ENCODE measurements at regions not wholly inside any gene's neighbourhood (a gene's known extent, or its start where the extent isn't known, plus 50 kb on each side); places are given as distances from the start of the nearest gene placed in this dataset.
"Not testable (repeated sequence)": the region's sequence is repeated elsewhere in the genome, so short reads cannot be mapped to it uniquely, and the experiment has no call there.

- Mint-ChIP-seq H3K36me3 (no peaks in the 10 kb centered on the region), H3K9me3 (no peaks in the 10 kb centered on the region), H3K27ac (peak overlapping the region in 1 of 2 donors; percentile 40)
- DNase-seq (ENCODE audit: low spot score in 2 of 2) (no peak), ATAC-seq (no peak)
Observed at GRCh38 chr13:18948012-18948663, 233.5 kb downstream of the TUBA3C start.

GRCh38 chr13:18947376-18947977, 234.1 kb downstream of the TUBA3C start:
- DNase-seq (ENCODE audit: low spot score in 2 of 2), result no peak
- Mint-ChIP-seq H3K36me3 (no peaks in the 10 kb centered on the region), H3K27ac (peak overlapping the region in 1 of 2 donors; percentile 40), H3K9me3 (no peaks in the 10 kb centered on the region)
- ATAC-seq, result no peak

- Mint-ChIP-seq H3K9me3 (no peaks in the 10 kb centered on the region), H3K36me3 (no peaks in the 10 kb centered on the region), H3K27ac (no peak overlapping the region)
- DNase-seq (ENCODE audit: low spot score in 2 of 2) (no peak), ATAC-seq (no peak)
Observed at GRCh38 chr13:18946738-18947137, 234.9 kb downstream of the TUBA3C start.

GRCh38 chr13:18944501-18945068, 237.0 kb downstream of the TUBA3C start:
- Mint-ChIP-seq H3K9me3 (no peaks in the 10 kb centered on the region), H3K27ac (no peak overlapping the region), H3K36me3 (no peaks in the 10 kb centered on the region)
- ATAC-seq, result no peak
- no peak for DNase-seq (ENCODE audit: low spot score in 2 of 2)

- Mint-ChIP-seq H3K9me3 (no peaks in the 10 kb centered on the region), H3K36me3 (no peaks in the 10 kb centered on the region), H3K27ac (no peak overlapping the region)
- ATAC-seq, result no peak
- DNase-seq (ENCODE audit: low spot score in 2 of 2), result no peak
Observed at GRCh38 chr13:18943721-18944391, 237.8 kb downstream of the TUBA3C start.

GRCh38 chr13:18943273-18943672, 238.4 kb downstream of the TUBA3C start:
- H3K36me3 Mint-ChIP-seq, result no peaks in the 10 kb centered on the region
- no peaks in the 10 kb centered on the region for H3K9me3 Mint-ChIP-seq
- no peak for DNase-seq (ENCODE audit: low spot score in 2 of 2)
- ATAC-seq, result no peak
- H3K27ac Mint-ChIP-seq, result no peak overlapping the region

- ATAC-seq, result no peak
- Mint-ChIP-seq H3K36me3 (no peaks in the 10 kb centered on the region), H3K27ac (no peak overlapping the region)
Observed at GRCh38 chr13:18936104-18936503, 245.5 kb downstream of the TUBA3C start.

GRCh38 chr13:18921063-18921462, 260.6 kb downstream of the TUBA3C start:
- Mint-ChIP-seq H3K36me3 (no peaks in the 10 kb centered on the region), H3K9me3 (no peaks in the 10 kb centered on the region), H3K27ac (no peak overlapping the region)
- ATAC-seq (no peak), DNase-seq (ENCODE audit: low spot score in 2 of 2) (no peak)

More at GRCh38 chr13:18936104-18936503, 245.5 kb downstream of the TUBA3C start:
- no peaks in the 10 kb centered on the region for H3K9me3 Mint-ChIP-seq
- no peak for DNase-seq (ENCODE audit: low spot score in 2 of 2)

GRCh38 chr13:18905096-18905495, 276.5 kb downstream of the TUBA3C start:
- H3K36me3 Mint-ChIP-seq; ATAC-seq; DNase-seq (ENCODE audit: low spot score in 2 of 2); H3K27ac Mint-ChIP-seq: not testable (repeated sequence)
- H3K9me3 Mint-ChIP-seq, result peaks cover 20 to 33% of the 10 kb centered on the region in 2 donors

GRCh38 chr13:18895411-18895810, 286.2 kb downstream of the TUBA3C start:
- H3K27ac Mint-ChIP-seq; H3K9me3 Mint-ChIP-seq; DNase-seq (ENCODE audit: low spot score in 2 of 2); ATAC-seq; H3K36me3 Mint-ChIP-seq: not testable (repeated sequence)

GRCh38 chr13:18891242-18891641, 290.4 kb downstream of the TUBA3C start:
- DNase-seq (ENCODE audit: low spot score in 2 of 2); H3K27ac Mint-ChIP-seq; ATAC-seq; H3K36me3 Mint-ChIP-seq; H3K9me3 Mint-ChIP-seq: not testable (repeated sequence)

GRCh38 chr13:18874875-18875789, 306.5 kb downstream of the TUBA3C start:
- not testable (repeated sequence) for H3K36me3 Mint-ChIP-seq; H3K27ac Mint-ChIP-seq; DNase-seq (ENCODE audit: low spot score in 2 of 2); ATAC-seq; H3K9me3 Mint-ChIP-seq

- not testable (repeated sequence) for H3K9me3 Mint-ChIP-seq; ATAC-seq; H3K27ac Mint-ChIP-seq; DNase-seq (ENCODE audit: low spot score in 2 of 2); H3K36me3 Mint-ChIP-seq
Observed at GRCh38 chr13:18870557-18870956, 311.1 kb downstream of the TUBA3C start.

GRCh38 chr13:18869365-18869764, 312.3 kb downstream of the TUBA3C start:
- not testable (repeated sequence) for H3K9me3 Mint-ChIP-seq; ATAC-seq; H3K27ac Mint-ChIP-seq; H3K36me3 Mint-ChIP-seq; DNase-seq (ENCODE audit: low spot score in 2 of 2)

GRCh38 chr13:18837986-18838629, 343.5 kb downstream of the TUBA3C start:
- not testable (repeated sequence) for H3K27ac Mint-ChIP-seq; ATAC-seq; DNase-seq (ENCODE audit: low spot score in 2 of 2); H3K9me3 Mint-ChIP-seq
- peaks cover 0 to 14% of the 10 kb centered on the region in 2 donors for H3K36me3 Mint-ChIP-seq

GRCh38 chr13:18837179-18837745, 344.4 kb downstream of the TUBA3C start:
- not testable (repeated sequence) for DNase-seq (ENCODE audit: low spot score in 2 of 2); ATAC-seq; H3K9me3 Mint-ChIP-seq; H3K27ac Mint-ChIP-seq
- peaks cover 0 to 14% of the 10 kb centered on the region in 2 donors for H3K36me3 Mint-ChIP-seq
